ENCODE measurements at regions not wholly inside any gene's neighbourhood (a gene's known extent, or its start where the extent isn't known, plus 50 kb on each side); places are given as distances from the start of the nearest gene placed in this dataset.

GRCh38 chr2:122639711-122640110 lies 884.3 kb downstream of the TSN start:
- TF ChIP-seq POLR2A (IDR thresholded peaks at IDR 0.05; ENCODE audit: low read length) (no peak), GATA1 (IDR thresholded peaks at IDR 0.05; ENCODE audit: low read depth, low read length) (no peak)
